Stimulated activated CD8-positive, alpha-beta memory T cell treated with anti-CD3 and anti-CD28 coated beads, Interleukin-7, amount 100 ng/mL, for 24 hours (primary cell): ENCODE measurements at regions not wholly inside any gene's neighbourhood (a gene's known extent, or its start where the extent isn't known, plus 50 kb on each side); places are given as distances from the start of the nearest gene placed in this dataset.

Experiments used
- DNase-seq: peaks from one replicate; pipeline ENCODE4 v3.0.0-alpha.2; 2020; ENCODE audit warnings: low read depth

- DNase-seq: no peak
Observed at GRCh38 chr12:77120156-77121085, 55.1 kb upstream of the E2F7 start.

GRCh38 chr12:77118696-77119095, 53.3 kb upstream of the E2F7 start:
- DNase-seq: no peak

- no peak for DNase-seq
Observed at GRCh38 chr12:77116277-77116676, 50.9 kb upstream of the E2F7 start.

- no peak for DNase-seq
Observed at GRCh38 chr12:77115471-77115870, 50.1 kb upstream of the E2F7 start.
